ENCODE measurements at regions not wholly inside any gene's neighbourhood (a gene's known extent, or its start where the extent isn't known, plus 50 kb on each side); places are given as distances from the start of the nearest gene placed in this dataset. TPM values are rescaled to one million over a fixed set of nuclear protein-coding genes. Genes with fewer than 3 reads are reported as not detected.
A peak's percentile ranks its signal among the peaks of the same experiment; 100 is the strongest.

DNA sequence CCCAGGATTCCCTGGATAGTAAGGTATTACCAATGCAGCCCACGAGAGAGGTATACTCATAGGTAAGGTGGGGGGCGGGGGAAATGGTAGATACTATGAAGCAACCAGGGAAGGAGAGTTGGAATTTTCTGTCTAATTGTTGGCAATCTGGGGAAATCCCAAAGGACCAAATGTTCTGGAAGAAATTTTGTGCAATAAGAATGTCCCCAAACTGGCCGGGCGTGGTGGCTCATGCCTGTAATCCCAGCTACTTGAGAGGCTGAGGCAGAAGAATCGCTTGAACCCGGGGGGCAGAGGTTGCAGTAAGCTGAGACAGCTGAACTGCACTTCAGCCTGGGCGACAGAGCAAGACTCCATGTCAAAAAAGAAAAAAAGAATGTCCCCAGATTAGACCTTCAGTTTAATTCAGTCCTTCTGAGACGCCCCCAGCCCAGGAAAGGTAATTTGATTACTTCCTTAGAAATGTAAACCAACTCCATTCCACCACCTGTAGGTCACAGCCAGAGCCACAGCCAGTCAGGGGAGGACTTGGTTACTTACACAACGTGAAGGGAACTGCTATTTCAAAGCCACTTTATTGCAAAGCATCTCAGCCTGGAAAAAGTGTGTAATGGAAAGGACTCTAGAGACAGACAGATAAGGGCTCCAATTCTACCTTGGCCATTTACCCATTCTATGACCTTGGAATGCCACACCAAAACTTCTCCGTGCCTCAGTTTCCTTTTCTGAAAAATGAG is 50.0 kb upstream of the KLF4 start:
- Histone ChIP-seq H3K27ac (ENCODE audit: low read depth in 1 of 2, low read length in 2 of 2) (no peak overlapping the region), H3K36me3 (replicated peaks in 1 of 2; ENCODE audit: control insufficient read depth in 1 of 2, insufficient read depth in 2 of 2, low read length in 2 of 2) (no peaks in the 10 kb centered on the region), H2AFZ (ENCODE audit: insufficient read depth, low read depth, low read length, poor library complexity, severe bottlenecking) (no peak overlapping the region), H3K79me2 (ENCODE audit: insufficient read depth, low read length) (no peaks in the 10 kb centered on the region), H3K4me1 (ENCODE audit: control insufficient read depth in 1 of 2, insufficient read depth in 2 of 2, low read length in 2 of 2) (no peaks in the 10 kb centered on the region), H3K9ac (ENCODE audit: insufficient read depth, low read length, poor library complexity, severe bottlenecking) (no peak overlapping the region), H3K27me3 (ENCODE audit: control insufficient read depth in 2 of 2, insufficient read depth in 2 of 2, low read length in 2 of 2) (no peaks in the 10 kb centered on the region), H3K4me2 (replicated peaks; ENCODE audit: extremely low read depth, low read length, poor library complexity, severe bottlenecking) (no peak overlapping the region), H3K9me3 (replicated peaks in 1 of 2; ENCODE audit: control insufficient read depth in 1 of 2, insufficient read depth in 1 of 2, low read length in 2 of 2) (no peaks in the 10 kb centered on the region), H4K20me1 (ENCODE audit: insufficient read depth, low read length) (no peaks in the 10 kb centered on the region), H3K4me3 (replicated peaks in 1 of 3; ENCODE audit: low read depth in 2 of 3, low read length in 3 of 3) (no peak overlapping the region)
- peaks cover 5% of the 10 kb centered on the region for H3K4me1 Mint-ChIP-seq
- H3K9me3 Mint-ChIP-seq: no peaks in the 10 kb centered on the region
- peaks cover 0 to 5% (median 3%) of the 10 kb centered on the region in 3 donors for H3K27me3 Mint-ChIP-seq (ENCODE audit: low read depth in 3 of 3)
- H3K27ac Mint-ChIP-seq: peak overlapping the region in 2 of 7 donors; percentile 41 to 42
- H3K4me3 Mint-ChIP-seq: no peak overlapping the region
- TF ChIP-seq, protein P1, sequence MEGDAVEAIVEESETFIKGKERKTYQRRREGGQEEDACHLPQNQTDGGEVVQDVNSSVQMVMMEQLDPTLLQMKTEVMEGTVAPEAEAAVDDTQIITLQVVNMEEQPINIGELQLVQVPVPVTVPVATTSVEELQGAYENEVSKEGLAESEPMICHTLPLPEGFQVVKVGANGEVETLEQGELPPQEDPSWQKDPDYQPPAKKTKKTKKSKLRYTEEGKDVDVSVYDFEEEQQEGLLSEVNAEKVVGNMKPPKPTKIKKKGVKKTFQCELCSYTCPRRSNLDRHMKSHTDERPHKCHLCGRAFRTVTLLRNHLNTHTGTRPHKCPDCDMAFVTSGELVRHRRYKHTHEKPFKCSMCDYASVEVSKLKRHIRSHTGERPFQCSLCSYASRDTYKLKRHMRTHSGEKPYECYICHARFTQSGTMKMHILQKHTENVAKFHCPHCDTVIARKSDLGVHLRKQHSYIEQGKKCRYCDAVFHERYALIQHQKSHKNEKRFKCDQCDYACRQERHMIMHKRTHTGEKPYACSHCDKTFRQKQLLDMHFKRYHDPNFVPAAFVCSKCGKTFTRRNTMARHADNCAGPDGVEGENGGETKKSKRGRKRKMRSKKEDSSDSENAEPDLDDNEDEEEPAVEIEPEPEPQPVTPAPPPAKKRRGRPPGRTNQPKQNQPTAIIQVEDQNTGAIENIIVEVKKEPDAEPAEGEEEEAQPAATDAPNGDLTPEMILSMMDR (IDR thresholded peaks at IDR 0.05): peak; percentile 21
- 91% methylated on average over 6 of the region's 10 CpGs for WGBS (ENCODE audit: insufficient coverage)
- intact Hi-C loops (cut with micrococcal nuclease): loop anchor here (10.0 kb wide), 2 partner anchors 75 to 95 kb away; no protein-coding TSS in a partner anchor
- peak in 2 of 3 donors; percentile 8 to 15 for DNase-seq
- H3K36me3 Mint-ChIP-seq: no peaks in the 10 kb centered on the region

Small RNAs in the stretch of these regions (small RNA-seq; reads per million reads assigned to genes)
- gene RN7SL659P (ENCODE audit: insufficient read length, low read depth) (not detected), gene RNA5SP293 (ENCODE audit: insufficient read length, low read depth) (not detected), gene RNU6-1064P (ENCODE audit: insufficient read length, low read depth) (not detected), gene RNU6-996P (ENCODE audit: insufficient read length, low read depth) (not detected)

Measured in CD14-positive monocyte (primary cell).